Spleen (tissue), 11 donors: ENCODE measurements at regions not wholly inside any gene's neighbourhood (a gene's known extent, or its start where the extent isn't known, plus 50 kb on each side); places are given as distances from the start of the nearest gene placed in this dataset.
A peak's percentile ranks its signal among the peaks of the same experiment; 100 is the strongest.

ENCODE experiments used
- DNase-seq: peaks from one replicate; pipeline ENCODE4 v3.0.0-alpha.2; 2020
- H3K27ac ChIP-seq, 8 donors: fragments of 200-600 bp; sonication (generic) in 7 of 8; 1 replicate in 4 of 8; 2 replicates in 4 of 8; pipeline versions ENCODE4 v1.5.0 to v1.8.0; 2016 to 2021; ENCODE audit warnings: inconsistent platforms in 4 of 8, mild to moderate bottlenecking in 4 of 8, moderate library complexity in 1 of 8
- H3K27me3 ChIP-seq, 7 donors: fragments of 200-600 bp; sonication (generic) in 6 of 7; replicated peaks in 1 of 7; 1 replicate in 4 of 7; 2 replicates in 3 of 7; pipeline versions ENCODE4 v1.5.0 to v1.8.0; 2016 to 2021; ENCODE audit warnings: inconsistent platforms in 3 of 7, mild to moderate bottlenecking in 1 of 7
- H3K36me3 ChIP-seq, 6 donors: fragments of 200-600 bp; sonication (generic) in 5 of 6; 1 replicate in 4 of 6; 2 replicates in 2 of 6; pipeline versions ENCODE4 v1.5.0 to v1.8.0; 2016 to 2021; ENCODE audit warnings: inconsistent platforms in 2 of 6
- H3K4me1 ChIP-seq, 6 donors: fragments of 200-600 bp; sonication (generic) in 5 of 6; 1 replicate in 3 of 6; 2 replicates in 3 of 6; pipeline versions ENCODE4 v1.5.0 to v1.8.0; 2016 to 2021; ENCODE audit warnings: inconsistent platforms in 3 of 6
- H3K4me3 ChIP-seq, 8 donors: fragments of 200-600 bp; sonication (generic) in 7 of 8; 1 replicate in 4 of 8; 2 replicates in 4 of 8; pipeline versions ENCODE4 v1.5.0 to v1.8.0; 2016 to 2021; ENCODE audit warnings: inconsistent platforms in 4 of 8, mild to moderate bottlenecking in 4 of 8, moderate library complexity in 2 of 8
- H3K9me3 ChIP-seq, 8 donors: fragments of 200-600 bp; sonication (generic) in 7 of 8; 1 replicate in 4 of 8; 2 replicates in 4 of 8; pipeline versions ENCODE4 v1.5.0 to v1.8.0; 2016 to 2021; ENCODE audit warnings: inconsistent platforms in 4 of 8
- POLR2A ChIP-seq, 3 donors: fragments of 450-650 bp; IDR thresholded peaks; one replicate each; pipeline ENCODE4 v1.5.1; 2017; ENCODE audit warnings: antibody characterized with exemption in 3 of 3, mild to moderate bottlenecking in 1 of 3
- POLR2AphosphoS5 ChIP-seq, 3 donors: sonication (generic); formaldehyde crosslinking; IDR thresholded peaks; one replicate each; pipeline ENCODE4 v1.5.1; 2017; ENCODE audit warnings: antibody characterized with exemption in 3 of 3
- WGBS, 5 donors: extraction: QIAGEN DNeasy Blood & Tissue Kit in 3 of 5; methylation state at CpG; one replicate each; pipeline versions ENCODE4 v1.1.5 to v1.1.7; 2013 to 2018; 5-methylcytosine and 5-hydroxymethylcytosine counted together
- intact Hi-C: fragments of 100-400 bp; cut with DNase I; formaldehyde crosslinking; loops from one replicate; pipeline ENCODE4 v1.15.0; 2023; ENCODE audit warnings: low total_unique reads
- TF ChIP-seq, protein P1 (sequence below), 11 experiments: fragments of 200-600 bp in 7 of 11; fragments of 450-650 bp in 4 of 11; sonication (generic) in 4 of 11; IDR thresholded peaks in 8 of 11; conservative IDR thresholded peaks in 3 of 11; 1 replicate in 7 of 11; 2 replicates in 4 of 11; pipeline versions ENCODE4 v1.4.0 to v1.8.0; 2016 to 2021; ENCODE audit warnings: antibody characterized with exemption in 11 of 11, inconsistent platforms in 4 of 11, mild to moderate bottlenecking in 1 of 11
- donor health status: healthy with polysubstance abuse.
- donor health status: DM: no; HTN: no; CAD: no; lungs with moderate emphysema.
- donor health status: DM: no; HTN: no; CAD: no.
- donor health status: Bipolar disorder and iron deficiency.
- donor health status: healthy.
- donor health status: DM: no; HTN: no; CAD: no.
- donor health status: DM: yes; HTN: yes; CAD: no.

DNA sequence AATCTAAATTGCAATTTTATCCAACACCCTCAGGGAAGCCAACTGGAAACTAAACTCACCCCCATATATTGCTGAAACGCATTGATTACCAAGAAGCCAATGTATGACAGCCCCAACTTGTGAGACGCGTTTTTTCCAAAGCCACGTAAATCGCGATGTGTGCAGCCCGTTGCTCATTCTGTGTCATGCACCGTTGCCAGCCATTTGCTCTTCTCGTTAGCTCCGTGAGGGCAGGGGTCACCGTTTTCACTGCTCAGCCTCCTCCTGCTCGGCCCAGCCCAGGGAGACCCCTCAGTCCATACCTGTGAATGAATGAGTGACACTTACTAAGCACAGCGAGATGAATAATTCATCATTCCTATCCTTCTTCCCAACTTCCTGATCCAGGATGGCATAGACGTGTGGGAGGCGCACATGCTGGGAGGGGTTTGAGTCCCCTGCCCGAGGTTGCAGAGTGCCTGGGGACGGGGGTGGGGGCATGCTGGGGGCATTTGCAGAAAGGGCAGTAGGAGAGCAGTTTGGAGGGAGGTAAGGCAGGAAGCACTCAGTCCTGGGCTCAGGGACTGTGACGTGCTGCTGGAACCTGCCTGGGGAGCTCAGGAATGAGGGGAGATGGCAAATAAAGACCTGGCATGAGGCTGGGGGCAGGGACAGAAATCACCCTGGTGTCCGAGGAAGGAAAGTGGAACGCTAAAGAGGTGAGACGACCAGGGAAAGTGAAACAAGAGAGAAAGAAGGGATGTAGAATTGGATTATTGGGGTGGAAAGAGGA is 104.2 kb upstream of the SDK1 start:
- Histone ChIP-seq H3K9me3 (peaks cover 0 to 22% (median 9%) of the 10 kb centered on the region in 8 donors), H3K27me3 (peaks cover 0 to 3% (median 0%) of the 10 kb centered on the region in 7 donors), H3K27ac (no peak overlapping the region), H3K4me3 (no peak overlapping the region), H3K36me3 (no peaks in the 10 kb centered on the region), H3K4me1 (no peaks in the 10 kb centered on the region)
- intact Hi-C loops = no loop called here
- DNase-seq = peak; percentile 8
- 80 to 89% (median 82%) methylated on average over 21 of the region's 21 CpGs for WGBS, 5 donors
- TF ChIP-seq POLR2A (IDR thresholded peaks at IDR 0.05) = no peak
- TF ChIP-seq, protein P1, sequence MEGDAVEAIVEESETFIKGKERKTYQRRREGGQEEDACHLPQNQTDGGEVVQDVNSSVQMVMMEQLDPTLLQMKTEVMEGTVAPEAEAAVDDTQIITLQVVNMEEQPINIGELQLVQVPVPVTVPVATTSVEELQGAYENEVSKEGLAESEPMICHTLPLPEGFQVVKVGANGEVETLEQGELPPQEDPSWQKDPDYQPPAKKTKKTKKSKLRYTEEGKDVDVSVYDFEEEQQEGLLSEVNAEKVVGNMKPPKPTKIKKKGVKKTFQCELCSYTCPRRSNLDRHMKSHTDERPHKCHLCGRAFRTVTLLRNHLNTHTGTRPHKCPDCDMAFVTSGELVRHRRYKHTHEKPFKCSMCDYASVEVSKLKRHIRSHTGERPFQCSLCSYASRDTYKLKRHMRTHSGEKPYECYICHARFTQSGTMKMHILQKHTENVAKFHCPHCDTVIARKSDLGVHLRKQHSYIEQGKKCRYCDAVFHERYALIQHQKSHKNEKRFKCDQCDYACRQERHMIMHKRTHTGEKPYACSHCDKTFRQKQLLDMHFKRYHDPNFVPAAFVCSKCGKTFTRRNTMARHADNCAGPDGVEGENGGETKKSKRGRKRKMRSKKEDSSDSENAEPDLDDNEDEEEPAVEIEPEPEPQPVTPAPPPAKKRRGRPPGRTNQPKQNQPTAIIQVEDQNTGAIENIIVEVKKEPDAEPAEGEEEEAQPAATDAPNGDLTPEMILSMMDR (IDR thresholded peaks at IDR 0.05 in 8 of 11, conservative IDR thresholded peaks at IDR 0.05 in 3 of 11) = no peak
- no peak for TF ChIP-seq POLR2AphosphoS5 (IDR thresholded peaks at IDR 0.05)

DNA sequence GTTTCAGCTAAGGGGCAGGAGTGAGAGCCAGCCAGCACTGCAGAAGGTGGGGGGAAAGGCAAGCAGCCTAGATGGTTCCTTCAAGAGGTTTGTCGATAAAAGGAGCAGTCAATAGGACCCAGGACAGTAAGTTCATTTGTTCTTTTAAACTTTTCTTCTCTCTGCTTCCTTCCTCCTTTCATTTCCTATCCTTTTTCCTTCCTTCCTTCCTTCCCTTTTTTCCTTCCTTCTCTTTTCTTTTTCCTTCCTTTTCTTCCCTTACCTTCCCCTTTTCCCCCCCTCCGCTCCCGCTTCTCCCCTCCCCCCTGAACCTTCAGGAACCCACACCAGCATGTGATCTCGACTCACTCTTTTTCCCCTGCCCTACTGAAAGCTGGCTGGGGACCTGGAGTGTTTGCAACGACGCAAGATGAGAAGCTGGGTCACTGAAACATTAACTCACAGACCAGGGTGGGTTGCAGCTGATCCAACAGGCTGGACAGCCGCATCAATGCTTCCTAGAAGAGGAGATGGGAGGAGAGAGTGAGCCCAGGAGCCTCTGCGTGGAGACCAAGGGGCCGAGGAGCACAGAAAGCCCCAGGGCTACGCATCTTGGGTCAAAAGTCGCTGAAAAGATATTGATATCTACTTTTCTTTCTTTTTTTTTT is 103.4 kb upstream of the SDK1 start:
- TF ChIP-seq POLR2AphosphoS5 (IDR thresholded peaks at IDR 0.05) = no peak
- TF ChIP-seq, protein P1 (IDR thresholded peaks at IDR 0.05 in 8 of 11, conservative IDR thresholded peaks at IDR 0.05 in 3 of 11) = no peak
- no peak for TF ChIP-seq POLR2A (IDR thresholded peaks at IDR 0.05)
- intact Hi-C loops = no loop called here
- 76 to 79% (median 76%) methylated on average over 11 of the region's 11 CpGs for WGBS, 5 donors
- Histone ChIP-seq H3K4me1 (peaks cover 0 to 3% (median 0%) of the 10 kb centered on the region in 6 donors), H3K27ac (no peak overlapping the region), H3K27me3 (peaks cover 0 to 3% (median 0%) of the 10 kb centered on the region in 7 donors), H3K36me3 (no peaks in the 10 kb centered on the region), H3K9me3 (peaks cover 0 to 22% (median 9%) of the 10 kb centered on the region in 8 donors), H3K4me3 (no peak overlapping the region)
- peak; percentile 4 for DNase-seq

DNA sequence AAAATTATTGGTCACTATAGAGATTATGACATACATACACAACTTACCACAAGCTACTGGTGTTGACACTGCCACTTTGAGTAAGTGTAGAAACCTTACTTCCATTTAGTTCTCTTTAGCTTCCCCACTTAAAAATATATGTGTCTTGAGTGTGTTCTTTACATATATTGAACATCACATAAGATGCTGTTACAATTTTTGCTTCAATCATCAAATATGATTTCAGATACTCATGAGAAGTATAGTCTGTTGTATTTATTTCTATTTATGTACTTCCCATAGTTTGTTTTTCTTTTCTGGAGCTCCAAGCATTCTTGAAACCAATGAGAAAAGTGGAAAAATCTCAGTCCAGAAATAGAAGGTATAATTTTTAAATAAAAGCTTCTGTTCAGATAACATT is 102.7 kb upstream of the SDK1 start:
- Histone ChIP-seq H3K27me3 (peaks cover 0 to 3% (median 0%) of the 10 kb centered on the region in 7 donors), H3K4me1 (peaks cover 0 to 3% (median 0%) of the 10 kb centered on the region in 6 donors), H3K4me3 (no peak overlapping the region), H3K36me3 (no peaks in the 10 kb centered on the region), H3K9me3 (peaks cover 0 to 22% (median 9%) of the 10 kb centered on the region in 8 donors), H3K27ac (no peak overlapping the region)
- intact Hi-C loops = no loop called here
- TF ChIP-seq, protein P1 (IDR thresholded peaks at IDR 0.05 in 8 of 11, conservative IDR thresholded peaks at IDR 0.05 in 3 of 11) = no peak
- TF ChIP-seq POLR2AphosphoS5 (IDR thresholded peaks at IDR 0.05) (no peak), POLR2A (IDR thresholded peaks at IDR 0.05) (no peak)
- DNase-seq = no peak

DNA sequence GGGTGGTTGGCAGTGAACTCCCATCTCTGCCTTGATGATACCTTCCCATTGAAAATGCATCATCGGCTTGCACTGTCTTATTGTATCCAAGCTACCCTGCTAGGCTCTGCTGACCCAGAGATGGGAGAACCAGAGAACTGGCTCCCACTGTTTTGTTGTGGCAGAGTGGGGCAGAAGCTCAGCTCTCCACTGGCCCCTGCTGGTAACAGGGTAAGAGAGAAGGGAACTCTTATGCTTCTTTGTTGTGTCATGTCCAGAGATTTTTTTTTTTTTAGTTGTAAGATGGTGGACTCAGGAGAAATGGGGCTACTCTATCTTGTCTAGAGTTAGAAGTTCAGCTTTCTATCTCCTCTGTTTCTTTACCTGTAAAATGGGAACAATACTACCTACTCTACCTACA is 100.5 kb upstream of the SDK1 start:
- peak; percentile 20 for DNase-seq
- Histone ChIP-seq H3K36me3 (no peaks in the 10 kb centered on the region), H3K4me3 (no peak overlapping the region), H3K27me3 (peaks cover 0 to 3% (median 0%) of the 10 kb centered on the region in 7 donors), H3K27ac (no peak overlapping the region), H3K4me1 (peaks cover 0 to 3% (median 0%) of the 10 kb centered on the region in 6 donors), H3K9me3 (peaks cover 0 to 13% (median 9%) of the 10 kb centered on the region in 8 donors)
- TF ChIP-seq POLR2A (IDR thresholded peaks at IDR 0.05) (no peak), POLR2AphosphoS5 (IDR thresholded peaks at IDR 0.05) (no peak)
- TF ChIP-seq, protein P1 (IDR thresholded peaks at IDR 0.05 in 8 of 11, conservative IDR thresholded peaks at IDR 0.05 in 3 of 11) = peak in 1 of 11 experiments; percentile 34
- WGBS, 5 donors = 78 to 96% (median 94%) methylated on average over 1 of the region's 1 CpG
- intact Hi-C loops = no loop called here
